Activated CD4-positive, alpha-beta T cell treated with anti-CD3 and anti-CD28 coated beads, Interleukin-2, Interleukin-4, amounts not matched to agents 100 ng/mL and 50 ng/mL, durations not matched to agents 16 hours and 8 hours (primary cell): ENCODE measurements at regions not wholly inside any gene's neighbourhood (a gene's known extent, or its start where the extent isn't known, plus 50 kb on each side); places are given as distances from the start of the nearest gene placed in this dataset.

Experiments used
- DNase-seq: peaks from one replicate; pipeline ENCODE4 v3.0.0-alpha.2; 2020; ENCODE audit warnings: low spot score

GRCh38 chr5:107293541-107294210 lies 377.1 kb downstream of the EFNA5 start:
- no peak for DNase-seq

GRCh38 chr5:107291866-107292265 lies 378.9 kb downstream of the EFNA5 start:
- DNase-seq = no peak

DNA sequence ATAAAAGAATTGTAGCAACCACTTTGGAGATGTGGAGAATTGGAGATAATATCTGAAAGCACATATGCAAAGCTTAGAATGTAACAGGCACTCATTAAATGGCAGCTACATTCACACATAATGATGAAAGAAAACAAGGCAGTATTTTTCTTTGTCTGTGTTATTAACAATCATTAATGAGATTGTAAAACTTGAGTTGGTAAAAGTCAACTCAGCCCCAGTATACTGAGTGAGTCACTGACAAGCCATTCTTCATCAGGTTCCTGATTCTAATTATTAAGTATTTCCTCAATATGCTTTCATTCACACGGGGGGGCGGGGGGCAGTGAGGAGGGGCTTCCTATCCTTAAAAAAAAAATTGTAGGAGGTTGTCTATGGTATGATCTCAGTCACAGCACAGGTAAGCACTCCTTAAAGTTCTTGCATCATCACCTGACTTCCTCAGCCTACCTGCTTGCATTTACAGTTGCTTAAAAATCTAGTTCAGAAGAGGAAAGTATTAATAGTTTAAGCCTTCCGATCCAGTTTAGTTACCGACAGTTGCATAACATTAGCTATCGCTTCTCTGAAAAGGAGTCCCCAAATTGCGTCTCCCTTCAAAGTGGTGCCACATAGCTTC lies 379.8 kb downstream of the EFNA5 start:
- no peak for DNase-seq

DNA sequence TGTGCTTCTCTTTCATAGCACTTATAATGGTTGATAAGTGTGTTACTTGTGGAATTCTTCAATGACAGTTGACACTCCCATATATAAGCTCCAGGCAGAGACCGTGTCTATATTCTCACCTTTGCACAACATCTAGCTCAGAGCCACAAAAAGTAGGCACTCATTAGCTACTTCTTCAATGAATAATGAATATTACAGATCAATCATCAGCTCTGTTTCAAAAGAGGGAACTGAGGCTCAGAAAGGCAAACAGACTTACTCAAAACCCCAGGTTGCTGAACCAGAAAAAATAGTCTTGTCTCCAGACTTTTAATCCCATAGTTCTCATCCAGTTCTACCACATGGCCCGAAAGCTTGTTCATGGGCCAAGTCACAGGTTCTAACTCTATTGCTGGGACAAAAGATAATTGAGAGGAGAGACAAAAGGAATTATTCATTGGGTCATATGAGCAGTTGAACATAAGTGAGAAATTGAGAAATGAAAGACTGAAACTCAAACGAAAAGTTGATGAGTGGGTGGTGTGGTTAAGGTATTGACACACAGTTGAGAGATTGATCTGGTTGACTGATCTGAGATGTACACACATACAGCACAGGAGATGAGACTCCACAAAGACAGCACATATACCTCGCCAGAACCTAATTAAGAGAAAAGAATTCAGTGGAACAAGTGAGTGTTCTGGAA lies 381.6 kb downstream of the EFNA5 start:
- DNase-seq = peak; percentile 52

DNA sequence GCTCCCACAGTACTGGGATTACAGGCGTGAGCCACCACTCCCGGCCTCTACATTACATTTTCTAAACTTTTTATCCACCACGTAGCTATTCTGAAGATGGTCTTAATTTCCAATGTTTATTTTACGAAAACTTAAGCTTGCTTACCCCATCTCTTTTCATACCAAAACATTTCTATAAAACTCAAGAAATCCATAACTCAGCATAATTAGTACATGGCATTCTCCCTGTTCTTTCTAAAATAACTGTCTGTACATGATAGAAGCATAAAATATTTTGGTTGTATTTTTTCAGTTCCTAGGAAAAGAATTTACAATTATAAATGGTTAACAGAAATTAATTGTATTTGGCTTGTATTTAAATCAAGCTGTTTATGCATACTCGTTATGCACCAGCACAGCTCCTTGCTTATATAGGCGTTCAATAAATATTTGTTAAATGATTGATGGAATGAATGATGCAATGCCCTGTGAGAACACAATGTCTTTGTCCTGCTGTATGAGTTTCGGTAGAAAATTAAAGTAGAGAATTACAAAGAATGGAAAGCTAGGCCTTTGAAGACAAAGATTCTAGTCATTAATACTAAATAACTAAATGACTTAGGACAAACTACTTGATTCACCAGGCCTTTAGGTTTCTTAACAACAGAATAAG lies 384.2 kb downstream of the EFNA5 start:
- DNase-seq = no peak

- DNase-seq = peak; percentile 60
Measured at GRCh38 chr5:107285772-107286171, 385.0 kb downstream of the EFNA5 start.

DNA sequence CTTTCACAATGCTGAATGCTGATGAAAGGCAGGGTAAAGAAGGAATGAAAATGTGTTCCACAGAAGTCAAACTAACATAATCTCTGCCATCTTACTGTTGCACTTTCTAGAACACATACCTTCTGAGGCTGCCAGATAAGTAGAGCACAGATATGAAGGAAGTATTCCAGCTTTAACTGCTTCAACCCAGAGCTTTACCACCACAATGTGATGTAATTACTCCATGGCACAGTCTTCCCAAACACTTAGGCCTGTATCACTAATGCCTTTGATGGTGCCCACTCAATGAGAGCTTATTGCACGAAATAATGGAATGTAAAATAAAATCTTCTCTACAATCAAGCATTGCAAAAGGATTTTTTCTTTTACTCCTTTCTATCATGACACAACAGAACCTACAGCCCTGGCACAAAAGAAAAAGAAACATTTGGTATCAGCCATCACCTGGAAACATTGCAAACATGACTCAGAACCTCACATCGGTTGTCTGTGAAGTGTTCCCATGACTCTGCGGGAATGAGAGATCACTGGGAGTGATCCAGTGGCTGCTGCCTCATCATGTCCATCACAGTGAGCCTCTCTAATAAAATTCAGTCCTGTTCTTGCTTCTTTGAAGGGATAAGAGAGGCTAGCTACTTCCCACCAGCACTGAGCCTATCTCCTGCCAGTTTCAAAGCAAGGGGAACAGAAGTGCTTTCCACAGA lies 385.8 kb downstream of the EFNA5 start:
- DNase-seq = no peak

GRCh38 chr5:107282061-107282460 lies 388.7 kb downstream of the EFNA5 start:
- no peak for DNase-seq

DNA sequence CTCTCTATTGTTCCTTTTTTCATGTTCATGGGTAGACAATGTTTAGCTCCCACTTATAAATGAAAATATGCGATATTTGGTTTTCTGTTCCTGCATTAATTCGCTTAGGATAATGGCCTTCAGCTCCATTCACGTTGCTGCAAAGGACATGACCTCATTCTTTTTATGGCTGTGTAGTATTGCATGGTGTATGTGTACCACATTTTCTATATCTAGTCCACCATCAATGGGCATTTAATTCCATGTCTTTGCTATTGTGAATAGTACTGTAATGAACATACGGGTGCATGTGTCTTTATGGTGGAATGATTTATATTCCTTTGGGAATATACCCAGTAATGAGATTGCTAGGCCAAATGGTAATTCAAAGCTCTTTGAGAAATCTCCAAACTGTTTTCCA lies 392.0 kb downstream of the EFNA5 start:
- no peak for DNase-seq

GRCh38 chr5:107277485-107278125 lies 393.1 kb downstream of the EFNA5 start:
- DNase-seq = no peak

DNA sequence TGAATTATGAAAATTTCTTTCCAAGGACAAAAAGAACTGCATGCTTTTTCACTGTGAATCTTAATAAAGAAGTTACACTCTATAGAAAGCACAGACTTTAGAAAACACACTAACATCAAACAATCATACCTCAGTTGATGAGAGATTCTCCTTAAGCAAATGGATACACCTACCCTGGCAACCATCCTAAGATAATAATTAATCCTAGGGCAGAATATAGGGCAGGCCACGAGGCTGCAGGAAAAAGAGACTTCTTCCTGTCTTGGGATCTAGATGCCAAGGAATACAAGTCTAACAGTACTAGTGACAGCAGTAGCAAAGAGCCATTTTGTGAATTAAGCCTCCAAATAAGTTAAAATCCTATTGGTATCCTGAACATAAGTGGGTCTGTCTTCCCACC lies 395.4 kb downstream of the EFNA5 start:
- no peak for DNase-seq

DNA sequence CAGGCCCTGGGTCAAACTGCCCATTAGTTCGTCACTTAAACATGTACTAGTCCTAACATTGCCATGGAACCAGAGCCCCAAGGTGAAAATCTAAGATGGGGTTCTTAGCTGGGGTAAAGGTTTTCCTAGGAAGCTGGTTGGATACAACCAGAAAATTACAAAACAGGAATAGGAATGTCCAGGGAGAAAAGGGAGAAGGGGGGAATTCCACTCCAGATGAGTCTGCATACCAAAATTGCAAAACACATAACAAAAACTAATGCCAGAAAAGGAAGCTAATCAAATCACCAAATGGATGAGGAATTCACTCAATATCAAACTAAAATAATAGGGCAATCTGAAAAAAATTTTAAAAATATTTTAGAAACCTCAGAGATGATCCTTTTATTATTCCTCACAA lies 396.2 kb downstream of the EFNA5 start:
- DNase-seq = no peak

GRCh38 chr5:107272954-107273353 lies 397.8 kb downstream of the EFNA5 start:
- no peak for DNase-seq

DNA sequence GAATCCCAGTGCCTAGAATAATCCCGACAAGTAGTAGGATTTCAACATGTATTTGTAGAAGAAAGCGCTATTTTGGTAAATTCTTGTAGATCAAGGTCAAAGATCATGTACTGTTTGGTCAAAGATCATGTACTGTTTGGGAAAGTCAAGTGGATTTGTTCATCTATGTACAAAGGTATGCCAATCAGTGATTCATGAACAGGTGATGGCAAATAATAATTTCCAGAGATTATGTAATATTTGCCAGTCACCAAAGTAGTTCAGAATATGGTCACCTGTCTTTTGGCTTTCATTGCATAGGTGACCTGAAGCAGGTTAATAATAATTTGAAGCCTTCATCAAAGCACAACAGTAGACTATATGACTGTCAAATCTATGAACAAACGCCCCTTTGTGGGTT lies 398.2 kb downstream of the EFNA5 start:
- no peak for DNase-seq

DNA sequence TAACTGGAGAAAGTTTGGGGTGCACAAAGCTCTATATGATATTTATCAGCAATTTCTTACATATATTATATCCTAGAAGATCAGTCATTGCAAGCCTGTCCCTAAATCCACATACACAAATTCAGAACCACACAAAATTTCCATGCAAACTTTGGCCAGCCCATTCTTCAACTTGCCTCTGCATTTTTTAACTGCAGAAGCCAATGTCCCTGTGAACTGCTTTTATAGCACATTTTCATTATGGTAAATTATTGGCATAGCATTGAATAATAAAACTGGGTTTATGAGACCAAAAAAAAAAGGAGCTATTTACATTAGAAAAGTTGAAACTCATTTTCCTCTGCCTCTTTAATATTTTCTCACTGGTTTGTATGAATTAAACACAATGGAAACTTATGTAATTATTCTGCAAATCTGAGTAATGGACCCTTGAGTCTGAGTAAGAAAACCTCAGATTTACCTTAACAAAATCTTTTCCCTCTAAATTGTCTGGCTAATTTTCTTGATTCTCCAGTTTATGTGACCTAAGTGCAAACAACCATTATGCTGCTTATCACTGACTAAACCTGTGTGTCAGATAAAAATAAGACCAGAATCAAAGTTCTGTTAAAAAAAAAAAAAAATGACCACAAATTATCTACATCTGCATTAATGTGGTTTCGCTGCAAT lies 398.9 kb downstream of the EFNA5 start:
- no peak for DNase-seq

- no peak for DNase-seq
Measured at GRCh38 chr5:107270561-107270960, 400.2 kb downstream of the EFNA5 start.

GRCh38 chr5:107269678-107270077 lies 401.1 kb downstream of the EFNA5 start:
- no peak for DNase-seq

GRCh38 chr5:107269256-107269655 lies 401.5 kb downstream of the EFNA5 start:
- no peak for DNase-seq

DNA sequence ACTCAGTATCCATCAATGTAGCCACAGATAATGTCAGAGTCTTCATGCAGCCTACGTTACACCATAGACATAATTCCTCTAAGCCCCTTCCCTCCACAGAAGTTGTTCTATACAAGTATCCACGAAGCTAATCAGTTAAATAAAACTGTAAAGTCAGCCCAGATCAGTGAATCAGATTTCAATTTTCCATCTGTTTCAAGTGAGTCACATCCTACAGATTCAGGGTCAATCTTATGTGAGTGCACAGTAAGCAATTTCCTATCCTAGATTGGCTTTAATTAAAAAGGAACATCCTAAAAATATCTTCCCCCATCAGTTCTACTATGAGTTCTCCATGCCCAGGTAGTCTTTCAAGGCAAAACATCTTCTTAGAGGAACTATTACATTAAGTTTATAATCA lies 402.5 kb downstream of the EFNA5 start:
- no peak for DNase-seq

GRCh38 chr5:107266100-107266499 lies 404.6 kb downstream of the EFNA5 start:
- DNase-seq = no peak

GRCh38 chr5:107265193-107265592 lies 405.5 kb downstream of the EFNA5 start:
- DNase-seq = no peak
